COLO668 (cell line): ENCODE measurements at regions not wholly inside any gene's neighbourhood (a gene's known extent, or its start where the extent isn't known, plus 50 kb on each side); places are given as distances from the start of the nearest gene placed in this dataset.
"Not testable (repeated sequence)": the region's sequence is repeated elsewhere in the genome, so short reads cannot be mapped to it uniquely, and the experiment has no call there.

Source experiments
- DNase-seq: peaks from one replicate; lab custom pipeline; 2025; ENCODE audit not compliant: unreplicated experiment; lab: John Stamatoyannopoulos, UW

DNA sequence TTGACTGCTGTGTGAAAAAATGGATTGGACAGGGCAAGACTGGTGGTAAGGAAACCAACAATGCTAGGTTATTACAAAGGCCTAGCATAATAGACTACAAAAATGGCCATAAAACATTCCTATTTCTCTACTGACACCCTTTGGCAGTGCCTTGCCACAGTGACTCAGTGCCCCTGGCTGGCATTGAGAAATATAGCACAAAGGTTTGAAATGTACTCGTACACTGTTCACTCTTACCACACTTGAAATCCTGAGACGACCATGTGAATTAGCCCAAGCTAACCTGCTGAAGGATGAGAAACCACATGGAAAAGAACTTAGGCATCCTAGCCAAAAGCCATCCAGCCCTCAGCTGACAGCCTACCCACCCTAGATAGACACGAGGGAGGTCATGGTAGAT is 149.8 kb upstream of the PALMD start:
- no peak for DNase-seq

DNA sequence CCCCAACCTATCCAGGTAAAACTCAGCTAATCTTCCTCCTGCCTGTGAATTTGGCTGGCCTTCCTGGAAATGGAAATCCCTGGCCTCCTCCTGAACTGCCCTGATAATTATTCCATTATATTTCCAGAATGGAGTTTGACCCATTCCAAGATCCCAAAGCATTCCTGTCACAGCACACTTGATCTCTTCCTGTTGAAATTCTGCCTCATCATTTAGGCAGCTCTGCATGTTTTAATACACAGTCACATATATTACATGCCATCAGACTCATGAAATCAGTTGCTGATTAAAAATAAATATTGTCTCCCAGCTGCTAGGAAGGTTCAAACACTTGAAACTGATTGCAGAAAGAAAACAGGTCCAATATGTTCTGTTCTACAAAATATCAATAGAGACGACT is 148.2 kb upstream of the PALMD start:
- DNase-seq = no peak

DNA sequence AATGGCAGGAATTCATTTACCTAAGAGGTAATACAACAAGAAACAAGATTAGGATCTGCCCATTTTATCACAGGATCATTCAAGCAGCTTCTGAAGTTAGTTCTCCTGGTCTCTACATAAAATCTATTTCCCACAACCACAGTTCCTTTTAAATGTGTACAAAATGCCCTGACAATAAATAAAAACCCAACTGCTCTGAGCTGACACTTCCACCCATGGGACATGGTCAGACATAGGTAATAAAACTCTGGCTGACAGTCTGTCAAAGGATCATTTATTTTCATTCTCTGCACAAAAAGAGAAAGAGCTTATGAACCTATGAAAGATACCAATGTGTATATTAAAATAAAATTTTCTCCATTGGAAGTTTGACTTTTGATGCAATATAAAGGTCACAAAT is 145.4 kb upstream of the PALMD start:
- DNase-seq = no peak

DNA sequence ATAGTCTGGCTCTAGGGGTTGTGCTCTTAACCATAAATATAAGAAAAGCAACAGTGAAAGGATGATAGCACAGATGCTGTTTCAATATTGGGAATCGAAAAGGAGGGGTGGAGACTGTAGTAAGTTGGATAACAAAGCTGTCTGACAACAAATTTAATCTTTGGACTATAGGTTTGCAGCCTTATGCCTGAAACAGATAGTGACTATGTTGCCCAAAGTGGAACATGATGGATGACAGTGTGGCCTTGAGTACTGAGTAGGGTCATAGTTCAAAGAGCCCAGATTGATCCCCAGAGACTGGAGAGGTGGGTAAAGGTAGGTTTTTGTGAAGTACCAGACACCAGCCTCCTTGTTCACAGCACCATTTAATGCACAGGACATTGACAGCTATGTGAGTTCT is 144.0 kb upstream of the PALMD start:
- no peak for DNase-seq

DNA sequence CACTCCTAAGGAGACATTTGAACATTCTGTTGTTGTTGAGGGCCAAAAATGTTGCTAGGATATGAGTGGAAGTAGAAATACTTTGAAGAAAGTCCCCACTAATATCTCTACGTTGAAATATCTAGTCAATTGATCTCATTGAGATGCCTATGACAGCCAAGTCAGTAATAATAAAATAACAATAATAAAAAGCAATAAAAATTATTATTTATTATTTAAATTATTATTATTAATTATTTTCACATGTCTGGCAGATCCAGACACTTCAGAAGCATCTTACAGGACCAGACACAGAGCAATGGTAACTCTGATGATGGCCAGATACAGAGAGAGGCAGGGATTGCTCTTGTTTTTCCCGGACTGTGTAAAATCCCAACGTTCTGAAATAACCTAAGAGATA is 143.5 kb upstream of the PALMD start:
- DNase-seq = no peak

DNA sequence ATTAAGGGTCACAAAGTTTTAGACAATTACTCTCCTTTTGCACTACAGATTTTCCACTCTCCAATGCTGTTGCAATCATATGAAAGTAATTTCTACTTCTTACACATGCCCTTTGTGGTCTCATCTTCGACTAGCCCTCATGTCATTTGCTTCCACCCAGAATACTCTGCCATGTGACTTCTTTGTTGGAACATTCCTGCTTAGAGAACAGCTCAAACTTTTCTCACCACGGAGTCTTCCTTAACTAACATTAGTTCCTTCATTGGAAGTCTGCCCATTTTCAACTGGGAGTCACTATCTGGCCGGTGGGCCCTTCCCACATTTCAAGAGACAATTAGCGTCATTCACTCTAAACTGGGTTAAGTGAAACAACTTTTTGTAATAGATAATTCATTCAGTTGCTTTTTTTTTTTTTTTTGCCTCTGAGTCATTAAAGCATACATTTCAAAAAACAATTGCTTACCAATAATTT is 142.6 kb upstream of the PALMD start:
- no peak for DNase-seq

DNA sequence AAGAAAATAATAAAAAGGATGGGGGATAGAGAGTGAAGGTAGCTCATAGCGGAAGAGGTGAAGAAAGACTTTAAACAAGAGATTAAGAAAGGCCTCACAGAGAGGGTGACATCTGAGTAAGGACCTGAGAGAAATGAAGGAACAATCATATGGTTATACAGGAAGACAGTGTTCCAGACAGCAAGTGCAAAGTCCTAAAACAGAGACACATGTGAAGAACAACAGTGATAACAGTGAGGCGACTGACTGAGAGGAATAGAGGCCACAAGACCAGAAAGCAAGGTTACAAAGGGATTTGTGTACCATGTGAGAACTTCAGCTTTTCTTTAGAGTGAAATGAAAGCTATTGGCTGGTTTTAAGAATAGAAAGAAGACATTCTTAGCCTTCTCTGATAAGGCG is 141.6 kb upstream of the PALMD start:
- no peak for DNase-seq

DNA sequence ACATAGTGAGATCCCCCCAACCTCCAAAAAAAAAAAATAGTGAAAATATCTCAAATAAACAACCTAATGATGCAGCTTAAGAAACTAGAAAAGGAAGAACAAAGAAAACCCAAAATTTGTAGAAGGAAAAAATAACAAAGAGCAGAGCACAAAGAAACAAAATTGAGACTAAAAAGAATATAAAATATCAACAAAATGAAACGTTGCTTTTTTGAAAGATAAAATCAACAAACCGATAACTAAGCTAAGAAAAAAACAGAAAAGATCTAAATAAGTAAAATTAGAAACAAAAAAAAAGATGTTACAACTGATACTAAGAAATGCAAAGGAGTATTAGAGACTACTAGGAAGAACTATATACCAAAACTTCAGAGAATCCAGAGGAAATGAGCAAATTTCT is 139.3 kb upstream of the PALMD start:
- DNase-seq = no peak

DNA sequence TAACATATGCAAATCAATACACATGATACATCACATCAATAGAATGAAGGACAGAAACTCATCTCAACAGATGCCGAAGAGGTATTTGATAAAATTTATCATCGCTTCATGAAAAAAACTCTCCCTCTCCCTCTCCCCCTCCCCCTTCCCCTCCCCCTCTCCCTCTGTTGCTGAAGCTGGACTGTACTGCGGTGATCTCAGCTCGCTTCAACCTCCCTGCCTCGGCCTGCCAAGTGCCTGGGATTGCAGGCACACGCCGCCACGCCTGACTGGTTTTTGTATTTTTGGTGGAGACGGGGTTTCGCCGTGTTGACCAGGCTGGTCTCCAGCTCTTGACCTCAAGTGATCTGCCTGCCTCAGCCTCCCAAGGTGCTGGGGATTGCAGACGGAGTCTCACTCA is 138.5 kb upstream of the PALMD start:
- DNase-seq = not testable (repeated sequence)

DNA sequence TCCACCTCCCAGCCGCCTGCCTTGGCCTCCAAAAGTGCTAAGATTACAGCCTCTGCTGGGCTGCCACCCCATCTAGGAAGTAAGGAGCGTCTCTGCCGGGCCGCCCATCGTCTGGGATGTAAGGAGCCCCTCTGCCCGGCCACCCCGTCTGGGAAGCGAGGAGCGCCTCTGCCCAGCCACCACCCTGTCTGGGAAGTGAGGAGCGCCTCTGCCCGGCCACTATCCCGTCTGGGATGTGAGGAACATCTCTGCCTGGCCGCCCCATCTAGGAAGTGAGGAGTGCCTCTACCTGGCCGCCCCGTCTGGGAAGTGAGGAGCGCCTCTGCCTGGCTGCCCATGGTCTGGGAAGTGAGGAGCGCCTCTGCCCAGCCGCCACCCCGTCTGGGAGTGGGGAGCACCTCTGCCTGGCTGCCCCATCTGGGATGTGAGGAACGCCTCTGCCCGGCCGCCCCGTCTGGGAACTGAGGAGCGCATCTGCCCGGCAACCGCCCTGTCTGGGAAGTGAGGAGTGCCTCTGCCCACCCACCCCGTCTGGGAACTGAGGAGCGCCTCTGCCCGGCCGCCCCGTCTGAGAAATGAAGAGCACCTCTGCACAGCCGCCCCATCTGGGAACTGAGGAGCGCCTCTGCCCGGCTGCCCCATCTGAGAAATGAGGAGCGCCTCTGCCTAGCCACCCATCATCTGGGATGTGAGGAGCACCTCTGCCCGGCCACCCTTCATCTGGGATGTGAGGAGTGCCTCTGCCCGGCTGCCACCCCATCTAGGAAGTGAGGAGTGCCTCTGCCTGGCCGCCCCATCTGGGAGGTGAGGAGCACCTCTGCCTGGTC is 137.8 kb upstream of the PALMD start:
- DNase-seq = no peak

DNA sequence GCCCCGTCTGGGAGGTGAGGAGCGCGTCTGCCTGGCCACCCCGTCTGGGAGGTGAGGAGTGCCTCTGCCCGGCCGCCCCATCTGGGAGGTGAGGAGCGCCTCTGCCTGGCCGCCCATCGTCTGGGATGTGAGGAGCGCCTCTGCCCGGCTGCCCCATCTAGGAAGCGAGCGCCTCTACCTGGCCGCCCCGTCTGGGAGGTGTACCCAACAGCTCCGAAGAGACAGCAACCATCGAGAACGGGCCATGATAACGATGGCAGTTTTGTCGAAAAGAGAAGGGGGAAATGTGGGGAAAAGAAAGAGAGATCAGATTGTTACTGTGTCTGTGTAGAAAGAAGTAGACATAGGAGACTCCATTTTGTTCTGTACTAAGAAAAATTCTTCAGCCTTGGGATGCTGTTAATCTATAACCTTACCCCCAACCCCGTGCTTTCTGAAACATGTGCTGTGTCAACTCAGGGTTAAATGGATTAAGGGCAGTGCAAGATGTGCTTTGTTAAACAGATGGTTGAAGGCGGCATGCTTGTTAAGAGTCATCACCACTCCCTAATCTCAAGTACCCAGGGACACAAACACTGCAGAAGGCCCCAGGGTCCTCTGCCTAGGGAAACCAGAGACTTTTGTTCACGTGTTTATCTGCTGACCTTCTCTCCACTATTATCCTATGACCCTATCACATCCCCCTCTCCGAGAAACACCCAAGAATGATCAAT is 137.0 kb upstream of the PALMD start:
- not testable (repeated sequence) for DNase-seq

DNA sequence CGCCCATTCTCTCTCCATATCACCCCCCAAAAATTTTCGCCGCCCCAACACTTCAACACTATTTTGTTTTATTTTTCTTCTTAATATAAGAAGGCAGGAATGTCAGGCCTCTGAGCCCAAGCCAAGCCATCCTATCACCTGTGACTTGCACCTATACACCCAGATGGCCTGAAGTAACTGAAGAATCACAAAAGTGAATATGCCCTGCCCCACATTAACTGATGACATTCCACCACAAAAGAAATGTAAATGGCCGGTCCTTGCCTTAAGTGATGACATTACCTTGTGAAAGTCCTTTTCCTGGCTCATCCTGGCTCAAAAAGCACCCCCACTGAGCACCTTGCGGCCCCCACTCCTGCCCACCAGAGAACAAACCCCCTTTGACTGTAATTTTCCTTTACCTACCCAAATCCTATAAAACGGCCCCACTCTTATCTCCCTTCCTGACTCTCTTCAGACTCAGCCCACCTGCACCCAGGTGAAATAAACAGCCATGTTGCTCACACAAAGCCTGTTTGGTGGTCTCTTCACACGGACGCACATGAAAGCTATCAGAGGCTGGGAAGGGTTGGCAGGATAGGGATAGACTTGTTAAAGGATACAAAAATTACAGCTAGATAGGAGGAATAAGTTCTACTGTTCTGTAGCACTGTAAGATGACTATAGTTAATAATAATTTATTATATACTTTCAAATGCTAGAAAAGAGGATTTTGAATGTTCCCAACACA is 130.9 kb upstream of the PALMD start:
- DNase-seq = not testable (repeated sequence)

DNA sequence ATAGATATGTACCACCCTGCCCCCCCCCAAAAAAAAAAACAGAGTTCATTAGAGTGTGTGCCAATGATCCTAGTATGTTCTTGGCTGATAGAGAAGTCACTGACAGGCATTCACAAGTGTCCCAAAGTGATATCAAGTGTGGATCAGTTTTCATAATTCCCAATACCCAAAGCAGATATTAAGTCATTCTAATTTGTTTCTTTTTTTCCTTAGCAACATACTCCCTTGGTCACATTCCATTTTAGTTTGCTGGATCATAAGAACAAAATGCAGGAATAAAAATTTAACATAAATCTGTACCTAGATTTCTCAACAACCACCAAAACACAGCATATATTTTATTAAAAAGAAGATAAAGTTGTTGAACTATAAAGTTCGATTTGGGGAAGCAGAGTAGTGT is 129.8 kb upstream of the PALMD start:
- no peak for DNase-seq

DNA sequence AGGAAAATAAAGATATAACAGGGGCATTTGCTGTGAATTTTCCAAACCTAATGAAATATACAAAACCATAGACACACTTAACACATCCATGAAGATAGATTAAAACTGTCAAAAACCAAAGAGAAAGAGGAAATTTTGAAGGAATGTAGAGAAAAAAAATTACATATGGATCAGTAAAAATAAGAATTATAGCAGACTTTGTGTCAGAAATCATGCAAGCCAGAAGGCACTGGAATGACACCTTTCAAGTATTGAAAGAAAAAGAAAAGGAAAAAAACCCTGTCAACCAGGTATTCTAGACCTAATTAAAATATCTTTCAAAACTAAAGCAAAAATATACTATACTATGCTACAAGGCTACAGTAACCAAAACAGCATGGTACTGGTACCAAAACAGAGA is 125.8 kb upstream of the PALMD start:
- DNase-seq = no peak

DNA sequence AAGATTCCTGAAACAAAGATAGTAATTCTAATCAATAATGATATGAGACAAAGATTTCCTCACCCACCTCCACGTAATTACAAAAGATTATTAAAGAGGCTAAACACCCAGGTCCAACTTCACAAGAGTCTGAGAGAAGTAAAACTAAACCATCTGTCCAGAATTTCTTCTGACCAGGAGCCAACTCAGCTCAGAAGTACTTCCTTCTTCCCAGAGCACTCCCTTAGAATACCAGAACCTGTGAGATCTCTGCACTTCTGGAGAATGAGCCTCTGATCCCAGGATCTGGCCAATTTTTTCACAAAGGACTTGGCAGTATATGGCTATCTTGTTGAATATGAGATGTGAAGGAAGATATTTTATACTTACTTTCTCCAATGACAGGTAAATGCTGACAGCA is 120.6 kb upstream of the PALMD start:
- no peak for DNase-seq

DNA sequence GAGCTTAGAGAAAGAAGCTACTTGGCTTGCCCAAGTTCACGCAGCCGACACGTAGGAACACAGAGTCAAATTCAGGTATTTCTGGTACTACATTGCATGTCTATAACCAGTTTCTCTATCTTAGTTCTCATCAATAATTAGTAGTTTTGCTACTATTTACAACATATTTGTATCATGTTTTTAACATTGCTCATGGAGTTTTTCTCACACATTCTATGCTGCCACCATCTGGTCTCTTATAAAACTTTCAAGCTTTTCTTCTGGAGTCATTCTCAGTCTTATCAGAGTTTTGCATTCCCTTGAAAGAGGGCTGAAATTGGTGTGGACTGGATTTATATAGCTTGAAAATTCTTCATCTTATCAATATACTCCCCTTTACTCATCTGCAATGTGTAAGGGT is 118.8 kb upstream of the PALMD start:
- DNase-seq = no peak

DNA sequence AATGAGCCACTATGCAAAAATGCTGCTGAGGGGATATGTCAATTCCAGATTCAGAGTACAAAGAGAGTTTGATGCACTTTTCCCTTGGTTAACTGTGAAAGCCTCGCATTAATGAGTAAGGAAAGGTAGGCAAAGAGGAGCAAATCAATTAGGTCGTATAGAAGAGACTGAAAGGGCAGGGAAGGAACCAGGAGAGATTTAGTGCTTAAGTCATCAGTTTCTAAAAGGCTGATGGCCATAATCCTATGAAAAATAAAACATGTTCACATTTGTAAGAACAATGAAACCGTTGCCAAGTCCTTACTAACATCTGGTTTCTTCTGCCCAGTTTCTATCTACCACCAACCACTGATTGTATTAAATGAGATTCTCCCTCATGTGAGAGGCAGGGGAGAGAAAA is 118.4 kb upstream of the PALMD start:
- DNase-seq = no peak

DNA sequence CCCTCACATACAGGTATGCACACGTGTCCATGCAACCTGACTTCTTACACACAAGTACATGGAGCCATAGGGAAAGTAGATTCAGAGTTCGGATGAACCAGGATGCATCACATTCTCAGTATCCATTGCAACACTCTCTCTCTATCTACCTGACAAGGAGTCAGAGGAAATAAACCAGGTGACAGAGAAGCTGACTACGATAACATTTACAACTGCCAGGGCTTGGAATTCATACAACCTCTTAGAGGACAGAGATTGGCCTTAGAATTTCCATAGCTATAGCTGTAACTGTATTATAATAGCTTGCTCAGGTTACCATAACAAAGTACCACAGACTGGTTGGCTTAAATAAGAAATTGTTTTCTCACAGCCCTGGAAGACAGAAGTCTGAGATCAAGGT is 116.9 kb upstream of the PALMD start:
- DNase-seq = no peak

DNA sequence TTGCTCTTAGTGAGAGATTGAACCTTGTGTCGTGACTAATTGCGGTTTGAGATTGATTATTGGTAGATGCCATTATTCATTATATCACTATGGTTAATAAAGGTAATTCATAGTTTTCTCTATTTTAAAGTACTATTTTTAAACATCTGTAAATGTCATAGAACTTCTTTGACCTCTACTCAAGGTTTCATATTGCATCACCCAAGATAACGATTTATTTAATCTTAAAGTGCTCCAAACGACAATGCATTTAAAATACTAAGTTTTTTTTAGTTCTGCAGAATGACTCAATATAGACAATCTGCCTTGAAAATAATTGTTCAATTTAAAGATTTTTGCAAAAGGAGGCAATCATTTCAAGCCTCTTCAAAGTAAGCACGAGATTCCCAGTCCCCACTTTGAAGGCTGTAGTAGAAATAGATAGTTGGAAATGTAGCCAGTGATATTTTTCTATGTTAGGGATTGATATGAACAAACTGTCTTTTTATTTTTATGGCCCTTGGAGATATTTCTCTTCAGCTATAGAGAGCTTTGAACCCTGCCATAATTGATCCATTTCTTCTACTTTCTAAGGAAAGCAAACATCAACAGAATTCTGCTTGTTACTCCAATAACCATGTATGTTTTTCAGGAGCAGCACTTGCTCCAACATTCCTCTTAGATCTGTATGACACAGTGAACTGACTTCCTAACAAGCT is 114.2 kb upstream of the PALMD start:
- DNase-seq = no peak

DNA sequence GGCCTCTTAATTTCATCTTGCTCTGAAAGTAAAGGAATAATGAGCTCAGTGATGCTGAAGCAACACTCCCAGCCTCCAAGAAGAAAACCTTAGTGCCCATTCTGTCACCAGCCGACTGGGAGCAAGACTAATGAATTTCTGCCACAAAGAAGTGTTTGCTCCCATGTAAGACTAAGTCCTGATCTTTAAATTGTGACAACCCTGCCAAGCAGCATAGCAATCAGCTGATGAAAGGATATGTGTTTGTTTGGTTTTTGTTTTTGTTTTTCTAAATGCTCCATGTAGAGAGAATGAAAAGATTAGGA is 113.7 kb upstream of the PALMD start:
- no peak for DNase-seq

DNA sequence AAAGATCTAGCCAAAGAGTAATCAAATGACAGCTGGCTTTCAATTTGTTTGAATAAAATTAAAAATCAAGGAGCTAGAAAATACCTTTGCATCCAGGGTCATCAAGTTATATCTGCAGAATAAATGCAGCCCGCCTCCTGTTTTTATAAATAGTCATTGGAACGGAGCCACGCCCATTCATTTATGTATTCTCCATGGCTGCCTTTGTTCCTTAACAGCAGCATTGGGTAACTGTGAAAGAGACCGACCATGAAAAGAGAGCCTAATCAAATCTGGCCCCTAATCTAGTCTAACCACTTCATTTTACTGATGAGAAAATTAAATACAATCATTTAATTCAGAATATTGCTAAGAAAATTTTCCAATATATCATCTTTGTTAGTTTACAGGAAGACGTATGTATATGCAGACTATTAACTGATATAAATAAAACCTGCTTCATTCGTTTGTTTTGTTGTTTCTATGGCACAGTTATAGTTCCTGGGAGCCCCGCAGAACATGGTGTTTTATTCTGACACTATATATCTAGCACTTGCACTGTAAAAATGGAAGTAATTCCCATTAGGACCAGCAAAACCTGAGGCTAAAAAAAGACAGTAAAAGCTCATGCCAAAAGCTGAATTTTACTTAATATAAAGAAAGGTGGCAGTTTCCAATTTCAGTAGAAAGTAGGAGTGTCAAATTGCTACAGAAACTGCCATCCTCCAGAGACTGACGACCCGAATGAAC is 111.8 kb upstream of the PALMD start:
- no peak for DNase-seq
